GM12872 (cell line): ENCODE measurements at regions not wholly inside any gene's neighbourhood (a gene's known extent, or its start where the extent isn't known, plus 50 kb on each side); places are given as distances from the start of the nearest gene placed in this dataset.

Experiments used
- TF ChIP-seq, protein P1 (sequence below): IDR thresholded peaks from 3 replicates; pipeline ENCODE4 v1.5.1; 2011; ENCODE audit warnings: low read depth, mild to moderate bottlenecking, low read length, moderate library complexity; ENCODE audit not compliant: insufficient read depth

DNA sequence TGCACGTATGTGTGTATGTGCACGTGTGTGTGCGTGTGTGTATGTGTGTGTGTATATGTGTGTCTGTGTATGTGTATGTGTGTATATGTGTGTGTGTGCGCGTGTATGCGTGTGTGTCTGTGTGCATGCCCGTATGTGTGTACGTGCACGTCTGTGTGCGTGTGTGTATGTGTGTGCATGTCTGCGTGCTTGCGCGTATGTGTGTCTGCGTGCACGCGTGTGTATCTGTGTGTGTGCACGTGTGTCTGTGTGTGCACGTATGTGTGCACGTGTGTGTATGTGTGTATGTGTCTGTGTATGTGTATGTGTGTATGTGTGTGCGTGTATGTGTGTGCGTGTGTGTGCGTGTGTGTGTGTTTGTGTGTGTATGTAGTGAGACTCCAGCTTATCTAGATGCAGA is 97.5 kb upstream of the SPATS2L start:
- TF ChIP-seq, protein P1, sequence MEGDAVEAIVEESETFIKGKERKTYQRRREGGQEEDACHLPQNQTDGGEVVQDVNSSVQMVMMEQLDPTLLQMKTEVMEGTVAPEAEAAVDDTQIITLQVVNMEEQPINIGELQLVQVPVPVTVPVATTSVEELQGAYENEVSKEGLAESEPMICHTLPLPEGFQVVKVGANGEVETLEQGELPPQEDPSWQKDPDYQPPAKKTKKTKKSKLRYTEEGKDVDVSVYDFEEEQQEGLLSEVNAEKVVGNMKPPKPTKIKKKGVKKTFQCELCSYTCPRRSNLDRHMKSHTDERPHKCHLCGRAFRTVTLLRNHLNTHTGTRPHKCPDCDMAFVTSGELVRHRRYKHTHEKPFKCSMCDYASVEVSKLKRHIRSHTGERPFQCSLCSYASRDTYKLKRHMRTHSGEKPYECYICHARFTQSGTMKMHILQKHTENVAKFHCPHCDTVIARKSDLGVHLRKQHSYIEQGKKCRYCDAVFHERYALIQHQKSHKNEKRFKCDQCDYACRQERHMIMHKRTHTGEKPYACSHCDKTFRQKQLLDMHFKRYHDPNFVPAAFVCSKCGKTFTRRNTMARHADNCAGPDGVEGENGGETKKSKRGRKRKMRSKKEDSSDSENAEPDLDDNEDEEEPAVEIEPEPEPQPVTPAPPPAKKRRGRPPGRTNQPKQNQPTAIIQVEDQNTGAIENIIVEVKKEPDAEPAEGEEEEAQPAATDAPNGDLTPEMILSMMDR = no peak

DNA sequence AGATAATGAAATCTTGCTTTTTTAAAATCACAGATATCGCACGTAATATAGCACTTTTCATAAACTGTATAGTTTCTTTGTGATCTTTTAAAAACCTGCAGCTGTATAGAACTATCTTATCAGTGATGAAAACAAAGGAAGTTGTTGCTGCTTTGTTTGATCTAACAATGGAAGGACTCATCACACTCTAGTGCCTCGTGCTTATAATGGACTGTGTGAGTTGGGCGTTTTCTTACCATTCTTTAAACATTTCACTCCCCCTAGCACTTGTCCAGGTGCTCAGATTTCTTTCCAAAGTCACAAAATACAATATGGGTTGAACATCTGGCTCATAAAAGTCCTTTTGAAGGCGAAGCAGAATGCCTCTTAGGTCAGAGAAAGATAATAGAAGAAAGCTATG is 94.8 kb upstream of the SPATS2L start:
- TF ChIP-seq, protein P1 = no peak

DNA sequence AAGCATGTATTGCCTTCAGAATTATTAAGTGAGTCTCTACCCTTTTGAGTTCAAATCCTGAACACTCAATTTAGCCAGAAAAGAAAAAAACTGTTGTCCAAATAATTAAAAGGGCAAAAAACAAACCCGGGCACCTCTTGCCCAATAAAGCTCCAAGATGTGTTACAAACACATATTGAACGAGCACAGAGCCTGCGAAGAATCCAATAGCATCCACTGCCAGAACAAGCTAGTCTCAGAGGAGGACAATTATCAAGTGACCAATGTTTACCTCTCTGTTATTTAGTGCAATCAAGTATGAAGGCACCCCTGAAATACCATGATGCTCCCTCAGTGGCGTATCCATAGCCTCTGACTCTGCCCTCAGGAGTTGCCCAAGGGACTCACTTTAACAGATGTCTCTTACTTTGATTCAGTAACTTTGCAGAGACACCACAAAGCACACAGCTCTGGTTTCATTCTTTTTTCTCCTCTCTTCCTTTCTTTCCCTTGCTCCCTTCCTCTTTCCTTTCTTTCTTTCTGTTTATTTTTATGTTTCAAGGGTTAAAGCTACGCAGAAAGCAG is 93.5 kb upstream of the SPATS2L start:
- TF ChIP-seq, protein P1 = no peak

DNA sequence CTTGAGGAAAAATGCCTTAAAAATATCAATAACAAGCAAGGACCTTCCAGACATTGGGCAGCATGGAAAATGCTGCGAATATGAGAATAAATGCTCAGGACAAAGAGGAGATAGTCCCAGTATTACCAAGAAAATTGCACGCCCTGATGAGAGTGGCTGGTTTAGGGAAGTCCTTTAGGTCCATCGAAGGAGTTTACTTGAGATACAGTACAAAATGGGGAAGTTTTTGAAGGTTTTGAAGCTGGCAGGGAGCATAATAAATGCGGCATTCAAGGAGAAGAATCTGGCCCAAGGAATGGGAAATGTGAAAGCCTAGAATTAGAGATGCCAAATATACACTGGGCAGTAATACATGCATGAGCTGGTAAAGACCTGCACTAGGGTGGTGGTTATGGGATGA is 90.2 kb upstream of the SPATS2L start:
- TF ChIP-seq, protein P1 = no peak

DNA sequence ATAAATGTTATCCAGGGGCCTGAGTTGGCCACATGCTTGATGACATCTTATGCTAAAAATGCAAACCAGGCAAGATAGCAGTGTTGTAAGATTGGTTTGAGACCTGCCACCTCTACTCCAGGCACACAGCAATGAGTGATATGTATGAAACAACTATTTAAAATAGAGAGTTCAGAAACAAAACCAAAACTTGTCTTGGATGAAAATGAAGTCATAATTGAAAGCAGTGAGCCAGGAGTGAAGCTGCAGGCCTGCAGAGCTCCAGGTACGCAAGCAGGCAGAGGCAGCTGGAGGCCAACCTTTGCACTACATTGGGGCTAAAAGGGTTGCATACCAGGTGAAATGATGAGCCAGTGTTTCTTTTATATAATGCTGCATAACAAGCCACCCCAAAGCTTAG is 89.2 kb upstream of the SPATS2L start:
- TF ChIP-seq, protein P1 = no peak

DNA sequence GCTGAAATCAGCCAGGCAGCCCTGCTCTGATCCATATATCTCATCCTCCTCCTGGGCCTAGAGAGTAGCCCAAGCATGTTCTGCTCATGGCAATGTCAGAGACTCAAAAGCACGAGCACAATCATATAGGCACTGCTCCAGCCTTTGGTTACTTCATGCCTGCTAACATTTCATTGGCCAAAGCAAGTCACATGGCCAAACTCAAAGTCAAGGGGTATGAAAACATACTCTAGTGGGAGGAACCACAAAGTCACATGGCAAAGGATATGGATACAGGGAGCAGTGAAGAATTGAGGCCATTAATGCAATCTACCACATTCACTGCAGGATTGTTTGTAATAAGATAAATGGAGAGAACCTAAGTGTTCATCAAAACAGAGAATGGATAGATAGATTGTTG is 87.8 kb upstream of the SPATS2L start:
- TF ChIP-seq, protein P1 = no peak

DNA sequence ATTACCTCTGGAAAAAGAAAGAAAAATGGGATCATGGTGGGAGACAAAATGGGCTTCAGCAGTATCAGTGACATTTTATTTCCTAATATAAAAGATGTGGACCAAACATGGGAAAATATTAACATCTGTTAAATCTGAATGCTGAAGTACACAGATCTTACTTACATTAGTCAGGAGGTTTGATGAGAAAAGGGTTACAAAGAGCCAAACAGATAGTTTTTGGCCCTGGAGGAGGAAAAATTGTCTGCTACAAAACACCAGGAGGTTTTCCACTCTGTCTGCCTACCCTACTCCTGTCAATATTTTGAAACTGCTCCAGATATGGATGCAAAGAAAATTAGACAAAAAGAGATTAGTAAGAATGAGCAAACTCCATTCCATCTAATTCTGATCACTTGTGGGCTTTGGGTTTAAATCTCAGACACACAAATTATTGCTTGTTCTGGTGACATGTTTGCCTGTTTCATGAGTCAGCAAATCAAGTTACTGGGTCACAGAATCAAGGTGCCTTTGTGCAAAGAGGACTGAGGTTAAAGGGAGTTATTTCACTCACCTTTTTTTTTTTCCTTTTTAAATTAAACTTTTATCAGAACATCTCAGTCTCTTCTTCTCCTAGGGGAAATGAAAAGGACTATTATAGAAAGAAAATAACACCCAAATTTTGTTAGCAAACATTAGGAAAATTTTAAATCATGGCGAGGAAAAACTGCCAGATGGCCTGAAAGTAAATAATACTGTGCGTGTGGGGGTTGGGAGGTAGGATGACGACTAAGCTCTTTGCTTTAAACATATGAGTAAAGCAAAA is 87.0 kb upstream of the SPATS2L start:
- TF ChIP-seq, protein P1 = no peak
